Activated CD8-positive, alpha-beta memory T cell treated with anti-CD3 and anti-CD28 coated beads for 48 hours (primary cell): ENCODE measurements at regions not wholly inside any gene's neighbourhood (a gene's known extent, or its start where the extent isn't known, plus 50 kb on each side); places are given as distances from the start of the nearest gene placed in this dataset.
"Not testable (repeated sequence)": the region's sequence is repeated elsewhere in the genome, so short reads cannot be mapped to it uniquely, and the experiment has no call there.

Experiments
- DNase-seq, 3 experiments: peaks; one replicate each; pipeline ENCODE4 v3.0.0-alpha.2; 2020; ENCODE audit warnings: low read depth in 2 of 3, low spot score in 2 of 3

DNA sequence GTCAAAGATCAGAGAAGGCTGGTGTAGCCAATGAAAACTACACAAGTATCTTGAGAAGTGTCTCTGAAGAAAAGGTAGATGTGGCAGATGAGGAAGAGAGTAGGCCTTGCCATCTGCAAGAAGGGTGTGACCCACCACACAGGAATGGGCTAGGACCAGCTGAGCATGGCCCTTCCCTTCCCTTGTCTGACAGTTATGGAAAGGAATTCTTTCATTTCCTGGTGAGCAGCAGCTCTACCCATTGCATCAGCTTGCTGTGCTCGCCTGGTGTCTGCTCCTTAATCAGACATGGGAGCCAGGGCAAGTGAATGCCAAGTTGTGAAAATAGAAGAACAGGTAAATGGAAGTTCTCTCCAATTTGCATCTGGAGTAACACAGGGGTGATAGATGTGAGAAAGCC, 145.2 kb upstream of the KRR1 start:
- no peak for DNase-seq

DNA sequence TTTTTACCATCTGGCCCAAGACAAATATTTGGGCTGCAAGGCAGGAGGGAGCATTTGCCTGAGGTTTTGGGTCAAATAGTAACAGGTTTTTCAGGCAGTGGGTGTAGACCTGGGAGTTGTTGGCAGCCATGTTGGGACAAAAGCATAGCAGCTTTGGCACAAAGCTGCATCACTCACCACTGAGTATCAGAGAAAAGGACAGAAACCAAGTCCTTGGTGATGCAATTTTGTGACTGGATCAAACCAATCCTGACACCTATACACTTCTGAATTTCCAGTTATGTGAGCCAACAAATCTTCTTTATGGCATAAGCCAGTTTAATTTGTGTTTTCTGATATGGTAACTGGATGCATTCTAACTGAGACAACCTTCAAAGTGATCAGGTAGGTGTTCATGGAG, 144.8 kb upstream of the KRR1 start:
- DNase-seq: no peak

DNA sequence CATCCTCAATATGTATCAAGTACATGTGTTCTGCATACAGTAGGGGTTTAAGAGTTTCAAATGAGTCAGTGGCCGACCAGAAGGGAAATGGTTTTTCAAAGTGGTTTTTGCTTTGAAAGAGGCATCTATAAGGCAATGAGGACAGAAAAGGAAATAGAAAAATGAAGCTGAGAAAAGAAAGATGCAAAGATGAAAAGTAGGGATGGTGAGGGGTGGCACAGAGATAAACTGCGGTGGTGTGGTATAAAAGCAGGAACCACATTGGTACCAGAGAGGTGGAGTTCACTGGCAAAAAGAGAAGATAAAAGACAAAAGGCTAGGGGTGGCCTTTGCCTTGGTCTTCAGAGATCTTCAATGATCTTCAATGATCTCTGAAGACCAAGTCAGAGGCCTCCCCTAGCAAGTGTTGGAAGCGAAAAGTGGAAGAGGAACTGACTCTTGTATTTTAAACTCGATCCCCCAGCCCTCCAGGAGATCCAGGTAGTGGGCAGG, 144.0 kb upstream of the KRR1 start:
- DNase-seq: no peak

DNA sequence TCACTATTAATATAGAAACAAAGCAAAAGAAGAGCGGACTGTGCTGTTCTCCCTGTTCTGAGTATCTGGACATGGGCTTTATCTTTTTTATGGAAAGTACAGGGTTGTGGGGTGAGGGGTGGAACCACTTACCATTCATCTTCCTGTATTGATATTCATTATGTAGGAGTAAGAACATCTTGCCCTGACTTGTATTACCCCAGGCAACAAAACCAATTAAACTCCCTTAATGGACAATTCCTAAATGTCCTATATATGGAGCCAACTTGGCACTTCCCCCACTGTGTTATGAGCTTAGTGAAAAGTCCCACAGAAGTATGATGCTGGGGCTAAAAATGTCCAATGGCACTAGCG, 139.9 kb upstream of the KRR1 start:
- DNase-seq: no peak

DNA sequence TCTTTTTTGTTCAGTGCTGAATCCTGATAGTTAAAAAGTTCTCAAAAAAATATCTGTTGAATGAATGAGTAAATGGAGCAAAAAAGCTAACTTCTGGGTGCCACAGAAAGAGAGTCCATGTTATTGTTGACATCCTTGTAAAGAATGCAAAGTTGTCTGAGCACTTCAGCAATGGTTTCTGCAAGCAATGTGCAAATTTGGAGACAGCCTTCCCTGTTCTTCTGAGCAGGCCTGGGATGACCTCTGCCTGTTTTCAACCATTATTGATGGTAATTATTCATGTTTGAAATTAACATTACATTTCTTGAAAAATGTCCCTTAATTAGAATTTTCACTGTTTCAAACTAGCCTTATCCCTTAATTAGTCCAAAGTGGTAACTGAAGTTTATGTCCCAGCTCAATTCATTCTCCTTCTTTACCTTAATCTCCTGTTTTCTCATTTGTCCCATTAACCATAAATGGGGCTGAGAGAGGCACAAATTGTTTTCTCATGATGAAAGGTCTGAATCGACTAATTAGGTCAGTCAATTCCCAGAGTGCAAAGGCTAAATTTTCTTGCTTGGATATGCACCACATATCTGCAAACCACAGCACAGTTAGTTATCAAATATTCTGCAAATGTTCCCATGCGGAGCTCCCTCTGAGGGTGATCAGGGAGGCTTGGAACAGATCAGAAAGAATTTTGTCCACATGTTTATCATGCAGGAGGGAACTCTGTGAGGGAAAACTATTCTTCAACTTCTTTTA, 139.4 kb upstream of the KRR1 start:
- no peak for DNase-seq

DNA sequence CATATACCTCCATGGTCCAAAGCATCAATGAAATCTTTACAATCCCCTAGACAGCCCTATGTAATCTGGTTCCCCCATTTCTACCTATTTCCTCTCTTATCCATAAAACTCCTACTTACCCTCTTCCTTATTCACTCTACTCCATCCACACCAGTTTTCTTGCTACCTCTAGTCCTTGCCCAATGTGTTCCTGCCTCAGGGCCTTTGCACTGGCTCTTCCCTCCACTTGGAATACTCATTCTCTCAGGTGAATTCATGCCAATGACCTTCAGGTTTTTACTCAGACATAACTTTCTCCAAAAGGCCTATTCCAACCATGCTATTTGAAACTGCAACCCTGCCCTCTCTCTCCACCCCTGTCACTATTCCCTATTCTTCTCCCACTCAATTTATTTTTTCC, 138.7 kb upstream of the KRR1 start:
- no peak for DNase-seq

DNA sequence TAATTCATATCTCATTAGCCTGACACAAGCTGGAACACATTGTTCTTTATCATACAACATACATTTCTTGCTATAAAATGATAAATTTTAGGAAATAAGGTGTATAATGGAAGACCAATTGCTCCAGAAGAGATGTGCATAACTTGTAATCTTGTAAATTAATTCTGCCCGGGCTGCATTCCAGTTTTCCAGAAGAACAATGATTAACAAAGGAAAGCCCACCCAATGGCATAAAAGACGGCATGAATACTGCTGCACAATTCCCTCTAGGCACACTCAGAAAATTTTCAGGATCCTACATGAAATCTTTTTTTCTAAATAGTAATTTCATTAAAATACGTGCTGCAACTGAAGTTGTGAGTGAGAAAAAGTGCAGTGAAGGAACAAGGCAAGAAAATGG, 137.4 kb upstream of the KRR1 start:
- DNase-seq: no peak

DNA sequence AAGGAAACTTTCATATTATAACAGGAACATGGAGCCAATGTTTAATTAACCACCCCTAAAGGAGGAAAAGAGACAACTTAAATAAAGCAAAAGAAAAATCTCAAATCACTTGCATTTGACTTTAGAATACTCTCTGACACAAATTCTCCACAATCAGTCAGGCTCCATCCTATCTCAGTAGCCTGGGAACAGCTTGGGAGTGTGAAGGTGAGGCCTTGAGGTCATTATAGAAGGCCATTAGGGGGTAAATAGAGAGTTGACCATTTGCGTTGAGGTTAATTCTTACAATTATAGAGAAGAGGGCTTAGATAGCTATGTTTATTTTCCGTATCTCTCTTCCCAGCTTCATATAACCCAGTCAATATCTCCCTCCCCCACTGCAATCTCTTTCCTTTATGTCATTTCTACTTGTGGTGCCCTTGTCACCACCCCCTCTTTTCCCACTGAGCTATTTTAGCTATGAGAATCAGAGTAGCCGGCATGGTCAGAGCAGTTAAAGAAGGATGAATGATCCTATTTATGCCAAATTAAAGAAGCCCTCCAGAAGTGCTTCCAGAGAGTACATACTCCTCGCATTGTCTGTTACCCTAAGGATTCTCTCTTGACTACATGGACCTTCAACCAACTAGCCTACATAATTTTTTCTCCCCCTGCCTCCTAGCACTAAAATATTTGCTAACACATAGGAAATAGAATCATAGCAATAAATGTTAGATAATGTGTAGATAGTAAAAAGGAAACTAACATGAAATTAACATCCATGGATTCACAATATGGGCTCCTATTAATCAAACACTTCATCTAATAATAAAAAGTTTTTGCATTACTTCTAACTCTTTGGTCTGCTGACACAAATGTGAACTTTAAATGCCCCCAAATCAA, 135.2 kb upstream of the KRR1 start:
- DNase-seq: no peak

DNA sequence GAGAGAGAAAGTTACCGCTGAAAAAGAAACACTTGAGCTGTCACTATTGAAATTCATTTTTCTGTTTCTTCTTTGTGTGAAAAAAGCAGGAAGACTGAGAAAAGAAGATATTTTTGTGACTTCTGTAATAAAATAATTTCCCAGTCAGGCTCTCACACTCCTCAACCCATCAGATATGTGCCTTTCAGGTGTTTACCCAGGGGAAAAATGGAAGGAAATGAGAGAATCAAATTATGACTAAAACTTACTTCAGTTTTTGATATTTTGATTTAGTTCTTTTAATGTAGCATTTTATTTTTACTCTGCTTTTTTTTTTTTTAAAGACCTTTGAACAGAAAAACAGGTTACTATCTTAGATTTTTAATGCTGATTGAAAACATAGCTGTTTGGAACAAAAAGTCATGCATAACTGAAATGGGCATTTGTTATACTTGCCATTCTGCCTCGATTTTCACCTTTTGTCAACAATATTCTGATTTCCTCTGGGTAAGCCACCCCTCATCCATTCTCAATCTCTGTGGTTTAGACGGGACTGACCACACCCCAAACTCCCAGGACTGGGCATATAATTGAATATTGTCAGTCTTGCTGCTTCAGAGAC, 133.2 kb upstream of the KRR1 start:
- DNase-seq: no peak

DNA sequence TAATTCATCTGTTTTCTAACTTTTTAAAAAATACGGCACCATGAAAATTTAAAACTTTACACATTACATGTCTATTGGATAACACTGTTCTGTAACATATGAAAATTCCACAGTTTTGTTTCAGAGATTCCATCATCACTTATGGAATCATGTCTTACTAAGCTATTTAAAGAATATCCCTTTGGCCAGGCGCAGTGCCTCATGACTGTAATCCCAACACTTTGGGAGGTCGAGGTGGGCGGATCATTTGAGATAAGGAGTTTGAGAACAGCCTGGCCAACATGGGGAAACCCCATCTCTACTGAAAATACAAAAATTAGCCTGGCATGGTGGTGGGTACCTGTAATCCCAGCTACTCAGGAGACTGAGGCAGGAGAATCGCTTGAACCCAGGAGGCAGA, 131.7 kb upstream of the KRR1 start:
- not testable (repeated sequence) for DNase-seq

DNA sequence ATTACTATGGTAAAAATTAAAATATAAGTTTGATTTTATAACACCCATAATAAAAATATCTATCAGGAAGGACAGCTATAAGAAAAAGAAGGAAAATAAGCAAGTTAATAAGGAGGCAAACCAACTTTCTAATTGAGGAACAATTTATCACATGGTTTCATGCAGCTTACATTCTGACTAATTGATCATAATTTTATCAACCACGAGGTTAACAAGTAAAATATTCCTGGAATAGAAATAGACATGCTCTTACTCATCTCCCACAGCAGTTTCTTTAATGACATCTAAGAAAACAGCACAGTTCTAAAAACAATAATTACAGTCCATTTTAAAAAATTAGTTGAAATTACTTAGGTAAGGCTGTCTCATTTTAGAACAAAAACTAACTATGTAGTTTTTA, 130.8 kb upstream of the KRR1 start:
- DNase-seq: no peak

DNA sequence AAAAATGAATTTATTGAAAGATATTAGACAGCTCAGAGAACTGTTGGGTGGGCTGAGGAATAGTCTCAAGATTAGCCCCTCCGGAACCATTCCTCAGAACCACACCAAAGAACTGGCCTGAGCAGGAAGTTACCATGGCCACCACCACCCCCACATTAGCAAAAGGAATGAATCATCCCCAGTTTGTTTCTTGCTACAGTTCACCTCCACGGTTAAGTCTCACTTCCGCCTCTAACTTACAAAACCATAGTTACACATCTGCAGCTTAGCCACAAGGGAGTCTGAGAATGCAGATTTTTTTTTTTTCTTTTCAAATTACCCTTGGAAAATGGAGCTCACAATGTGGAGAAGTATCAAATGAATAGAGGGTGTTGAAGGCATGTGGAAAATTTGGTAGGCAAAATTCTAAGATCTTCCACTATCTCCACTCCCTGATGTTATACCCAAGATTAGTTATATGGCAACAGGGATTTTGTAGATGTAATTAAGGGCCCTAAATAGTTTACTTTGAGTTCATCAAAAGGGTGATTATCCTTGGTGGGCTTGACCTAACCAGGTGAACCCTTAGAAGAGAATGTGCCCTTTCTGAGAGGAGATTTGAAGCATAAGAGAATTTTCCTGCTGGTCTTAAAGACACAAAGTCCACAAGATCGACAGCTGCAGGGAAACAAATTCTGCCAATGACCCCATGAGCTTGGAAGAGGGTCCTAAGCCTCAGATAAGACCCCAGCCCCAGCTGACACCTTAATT, 129.8 kb upstream of the KRR1 start:
- peak in 2 of 3 experiments; percentile 23 to 28 for DNase-seq

DNA sequence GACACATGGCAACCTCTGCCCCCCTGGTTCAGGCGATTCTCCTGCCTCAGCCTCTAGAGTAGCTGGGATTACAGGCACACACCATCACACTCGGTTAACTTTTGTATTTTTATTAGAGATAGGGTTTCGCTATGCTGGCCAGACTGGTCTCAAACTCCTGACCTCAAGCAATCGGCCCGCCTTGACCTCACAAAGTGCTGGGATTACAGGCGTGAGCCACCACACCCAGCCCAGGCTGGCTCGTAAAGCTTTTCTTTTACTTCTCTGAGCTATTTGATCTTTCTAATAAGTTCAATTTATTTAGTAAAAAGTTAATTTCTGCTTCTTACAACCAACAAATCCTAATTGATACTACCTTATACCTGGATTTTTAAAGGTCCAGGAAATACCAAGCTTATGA, 127.4 kb upstream of the KRR1 start:
- DNase-seq: no peak

DNA sequence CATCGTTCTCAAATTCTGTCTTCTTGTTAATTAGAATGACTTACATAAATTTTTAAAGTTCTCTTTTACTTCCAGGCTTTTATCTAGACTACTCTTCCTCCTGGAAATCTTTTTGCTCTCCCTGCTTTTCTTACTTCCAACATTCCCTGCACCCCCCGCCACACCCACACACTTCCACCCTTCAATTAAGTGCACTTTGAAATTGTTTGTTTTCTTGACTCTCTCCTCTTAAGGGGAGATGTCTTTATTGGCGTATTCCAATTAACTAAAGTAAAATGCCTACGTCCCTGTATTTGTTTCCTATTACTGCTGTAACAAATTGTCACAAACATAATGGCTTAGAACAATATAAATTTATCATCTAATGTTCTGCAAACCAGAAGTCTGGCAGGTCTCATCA, 125.2 kb upstream of the KRR1 start:
- no peak for DNase-seq

DNA sequence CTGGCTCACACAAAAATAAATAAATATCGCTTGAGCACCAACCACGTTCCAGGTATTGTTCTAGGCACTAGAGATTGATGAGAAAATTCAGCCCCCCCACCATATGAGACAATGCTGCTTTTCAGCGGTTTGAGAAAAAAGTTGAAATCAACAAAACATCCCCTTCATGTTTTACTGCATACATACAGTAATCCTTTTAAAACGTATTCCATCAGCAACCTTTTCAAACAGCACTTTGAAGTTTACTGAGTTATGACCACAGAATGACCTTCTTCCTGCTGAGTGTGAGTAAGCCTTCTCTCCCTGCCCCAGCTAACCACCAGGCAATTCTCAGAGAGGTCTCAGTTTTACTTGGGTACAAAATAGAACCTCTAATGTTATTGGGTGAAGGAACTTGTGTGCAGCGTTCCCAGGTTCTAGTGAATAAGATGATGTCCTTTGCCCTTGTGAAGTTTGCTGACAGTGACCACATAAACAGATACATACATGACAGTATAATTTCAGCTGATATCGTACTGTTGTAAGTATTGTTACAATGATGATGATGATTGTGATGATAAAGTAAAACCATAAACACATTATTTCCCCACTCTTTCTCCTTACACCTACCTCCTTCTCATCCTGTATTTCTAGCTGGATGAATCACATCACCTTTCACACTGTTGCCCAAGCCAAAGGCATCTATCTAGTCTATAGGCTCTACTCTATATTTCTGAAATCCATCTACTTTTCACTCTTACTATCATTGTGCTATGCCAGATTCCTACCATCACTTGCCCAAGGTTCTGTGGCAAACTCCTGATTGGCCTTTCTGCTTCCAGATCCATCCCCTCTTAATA, 124.4 kb upstream of the KRR1 start:
- DNase-seq: no peak

DNA sequence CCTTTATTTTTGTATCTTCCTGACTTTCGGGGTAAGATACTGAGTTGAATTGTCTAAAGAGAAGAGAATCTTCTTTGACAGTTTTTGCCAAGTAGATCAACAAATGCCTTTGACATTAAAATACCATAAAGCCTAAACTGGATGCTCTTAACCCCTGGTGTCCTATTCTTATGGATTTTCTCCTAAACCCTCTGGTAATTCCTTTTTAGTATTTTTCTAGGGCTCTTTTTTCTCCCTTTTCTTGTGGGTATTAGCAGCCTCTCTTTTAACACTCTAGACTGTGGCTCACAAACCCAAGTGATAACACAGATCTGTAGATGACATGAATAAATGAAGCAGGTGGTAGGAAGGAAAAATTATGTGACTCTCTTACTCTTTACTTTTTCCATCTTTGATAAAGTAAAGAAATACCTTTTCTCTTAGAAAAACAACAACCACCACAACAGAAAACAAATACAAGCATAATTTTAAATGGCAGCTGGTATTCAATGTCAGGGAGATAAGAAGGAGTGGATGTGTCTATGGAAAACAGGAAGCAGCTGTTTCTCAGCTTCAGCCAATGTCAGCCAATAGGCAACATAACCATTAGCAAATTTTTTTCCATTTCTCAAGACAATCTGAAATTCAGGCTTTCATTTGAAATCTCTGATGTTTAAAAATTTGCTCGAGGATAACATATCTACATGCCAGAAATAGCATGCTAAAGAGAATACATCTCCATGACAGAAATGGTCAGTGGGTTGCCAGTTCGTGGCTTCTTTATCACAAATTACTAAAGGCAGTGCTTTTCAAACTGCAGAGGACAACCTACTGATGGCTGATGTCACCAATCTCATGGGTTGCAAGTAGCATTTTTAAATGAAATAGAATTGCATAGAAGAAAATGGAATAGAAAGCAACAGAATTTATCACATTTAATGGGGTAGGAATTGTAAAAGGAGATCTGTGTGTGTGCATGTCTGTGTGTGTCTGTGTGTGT, 123.1 kb upstream of the KRR1 start:
- no peak for DNase-seq

DNA sequence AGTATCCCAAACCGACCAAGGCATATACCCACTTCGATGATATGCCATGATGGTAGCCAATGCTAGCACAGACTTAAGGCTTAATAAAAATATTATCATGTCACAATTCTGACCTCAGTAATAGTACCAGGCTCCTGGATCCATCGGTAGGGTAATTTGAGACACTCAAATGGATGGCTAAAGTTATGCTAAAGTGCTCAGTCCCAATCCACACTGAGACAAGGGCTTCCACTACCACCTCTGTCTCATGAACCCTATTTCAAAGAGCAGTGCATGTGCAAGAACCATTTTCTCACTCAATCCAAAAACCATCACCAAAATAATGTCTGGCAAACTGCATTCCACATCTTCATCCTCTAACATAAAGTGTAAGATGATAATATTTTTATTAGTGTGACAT, 122.4 kb upstream of the KRR1 start:
- no peak for DNase-seq

DNA sequence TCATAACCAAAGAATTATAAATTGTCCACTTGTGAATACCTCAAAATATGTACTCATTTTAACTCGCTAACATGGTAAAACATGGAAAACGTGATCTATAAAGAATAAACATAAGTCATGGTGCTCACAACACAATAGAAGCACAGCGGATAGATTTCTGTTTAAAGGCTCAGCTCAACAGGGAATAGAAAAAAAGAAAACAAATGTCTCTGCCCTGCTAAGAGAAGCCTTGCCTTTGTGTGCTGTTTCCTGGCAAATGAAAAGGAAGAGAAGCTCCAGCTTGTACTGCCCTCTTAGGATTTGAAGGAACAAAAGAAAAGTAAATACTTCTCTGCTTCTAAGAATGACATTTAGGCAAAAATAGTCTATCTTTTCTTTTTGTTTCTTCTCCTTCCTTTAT, 121.0 kb upstream of the KRR1 start:
- DNase-seq: no peak

DNA sequence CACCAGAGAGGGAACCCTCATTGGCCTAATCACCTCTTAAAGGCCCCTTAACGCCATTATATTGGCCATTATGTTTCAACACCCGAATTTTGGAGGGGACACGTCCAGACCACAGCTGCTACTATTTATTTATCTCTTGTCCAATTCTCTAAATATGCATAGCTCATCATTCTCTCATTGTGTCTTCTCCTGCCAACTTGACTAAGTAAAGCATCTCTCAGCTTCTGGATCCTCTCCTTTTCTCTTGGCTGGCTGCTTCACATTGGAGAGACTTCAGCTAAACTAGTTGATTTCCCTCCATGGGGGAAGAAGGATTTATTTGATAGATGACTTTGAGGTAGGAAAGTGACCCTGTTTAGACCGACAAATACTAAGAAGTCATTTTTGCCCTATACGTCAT, 120.4 kb upstream of the KRR1 start:
- no peak for DNase-seq
